Thyroid gland (tissue), 4 donors: ENCODE measurements at regions not wholly inside any gene's neighbourhood (a gene's known extent, or its start where the extent isn't known, plus 50 kb on each side); places are given as distances from the start of the nearest gene placed in this dataset.

Source experiments
- POLR2A ChIP-seq, 2 donors: fragments of 450-650 bp; IDR thresholded peaks; one replicate each; pipeline ENCODE4 v1.6.1; 2017; ENCODE audit warnings: antibody characterized with exemption in 2 of 2, mild to moderate bottlenecking in 2 of 2, moderate library complexity in 1 of 2
- TF ChIP-seq, protein P1 (sequence below), 6 experiments: fragments of 200-600 bp in 3 of 6; fragments of 450-650 bp in 3 of 6; sonication (generic) in 3 of 6; IDR thresholded peaks; one replicate each; pipeline ENCODE4 v1.5.1; 2016 to 2019; ENCODE audit warnings: antibody characterized with exemption in 6 of 6, mild to moderate bottlenecking in 2 of 6, inconsistent platforms in 1 of 6, moderate library complexity in 1 of 6

GRCh38 chr18:67280486-67281242 is 235.9 kb downstream of the DSEL start:
- TF ChIP-seq, protein P1, sequence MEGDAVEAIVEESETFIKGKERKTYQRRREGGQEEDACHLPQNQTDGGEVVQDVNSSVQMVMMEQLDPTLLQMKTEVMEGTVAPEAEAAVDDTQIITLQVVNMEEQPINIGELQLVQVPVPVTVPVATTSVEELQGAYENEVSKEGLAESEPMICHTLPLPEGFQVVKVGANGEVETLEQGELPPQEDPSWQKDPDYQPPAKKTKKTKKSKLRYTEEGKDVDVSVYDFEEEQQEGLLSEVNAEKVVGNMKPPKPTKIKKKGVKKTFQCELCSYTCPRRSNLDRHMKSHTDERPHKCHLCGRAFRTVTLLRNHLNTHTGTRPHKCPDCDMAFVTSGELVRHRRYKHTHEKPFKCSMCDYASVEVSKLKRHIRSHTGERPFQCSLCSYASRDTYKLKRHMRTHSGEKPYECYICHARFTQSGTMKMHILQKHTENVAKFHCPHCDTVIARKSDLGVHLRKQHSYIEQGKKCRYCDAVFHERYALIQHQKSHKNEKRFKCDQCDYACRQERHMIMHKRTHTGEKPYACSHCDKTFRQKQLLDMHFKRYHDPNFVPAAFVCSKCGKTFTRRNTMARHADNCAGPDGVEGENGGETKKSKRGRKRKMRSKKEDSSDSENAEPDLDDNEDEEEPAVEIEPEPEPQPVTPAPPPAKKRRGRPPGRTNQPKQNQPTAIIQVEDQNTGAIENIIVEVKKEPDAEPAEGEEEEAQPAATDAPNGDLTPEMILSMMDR (IDR thresholded peaks at IDR 0.05) = no peak
- TF ChIP-seq POLR2A (IDR thresholded peaks at IDR 0.05) = no peak
